H1 (cell line): ENCODE measurements at regions not wholly inside any gene's neighbourhood (a gene's known extent, or its start where the extent isn't known, plus 50 kb on each side); places are given as distances from the start of the nearest gene placed in this dataset.

ENCODE experiments used
- CEBPB ChIP-seq: IDR thresholded peaks from 2 replicates; pipeline ENCODE4 v1.6.1; 2012; ENCODE audit warnings: low read depth, low read length
- TBP ChIP-seq: IDR thresholded peaks from 2 replicates; pipeline ENCODE4 v1.6.1; 2011; ENCODE audit warnings: low read depth, low read length, improper control_type of control experiment
- TF ChIP-seq, protein P1 (sequence below): fragments of 300-600 bp; sonication (generic); IDR thresholded peaks from 2 replicates; pipeline ENCODE4 v1.7.1; 2012; ENCODE audit warnings: low read length, moderate library complexity, mild to moderate bottlenecking, inconsistent platforms; ENCODE audit not compliant: insufficient replicate concordance
- TF ChIP-seq, protein P2 (sequence below), 3 experiments: IDR thresholded peaks; 1 replicate in 2 of 3; 2 replicates in 1 of 3; pipeline versions ENCODE4 v1.5.1 to v1.6.1; 2011; ENCODE audit warnings: low read length in 3 of 3, mild to moderate bottlenecking in 3 of 3, inconsistent platforms in 2 of 3, low read depth in 1 of 3, moderate library complexity in 1 of 3; ENCODE audit not compliant: insufficient read depth in 1 of 3; ENCODE audit errors: control extremely low read depth in 1 of 3

DNA sequence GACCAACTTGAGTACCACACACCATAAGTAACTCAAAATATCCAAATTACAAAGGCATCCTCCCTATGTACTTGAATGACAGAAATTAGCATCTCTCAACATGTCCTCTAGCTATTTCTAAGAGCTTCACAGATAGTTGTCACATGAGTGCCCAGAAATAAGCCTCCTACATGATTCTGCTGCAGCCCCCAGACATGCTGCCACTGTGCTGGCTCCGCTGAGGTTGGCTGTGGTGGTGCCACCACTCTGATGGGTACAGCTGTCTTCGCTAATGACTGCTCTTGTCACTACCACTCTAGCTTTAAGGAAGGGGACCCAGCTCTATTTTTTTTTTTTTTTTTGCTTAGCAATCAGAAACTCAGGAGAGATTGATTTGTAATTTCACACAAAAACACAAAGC is 256.0 kb downstream of the GRXCR1 start (continued):
- TF ChIP-seq, protein P1, sequence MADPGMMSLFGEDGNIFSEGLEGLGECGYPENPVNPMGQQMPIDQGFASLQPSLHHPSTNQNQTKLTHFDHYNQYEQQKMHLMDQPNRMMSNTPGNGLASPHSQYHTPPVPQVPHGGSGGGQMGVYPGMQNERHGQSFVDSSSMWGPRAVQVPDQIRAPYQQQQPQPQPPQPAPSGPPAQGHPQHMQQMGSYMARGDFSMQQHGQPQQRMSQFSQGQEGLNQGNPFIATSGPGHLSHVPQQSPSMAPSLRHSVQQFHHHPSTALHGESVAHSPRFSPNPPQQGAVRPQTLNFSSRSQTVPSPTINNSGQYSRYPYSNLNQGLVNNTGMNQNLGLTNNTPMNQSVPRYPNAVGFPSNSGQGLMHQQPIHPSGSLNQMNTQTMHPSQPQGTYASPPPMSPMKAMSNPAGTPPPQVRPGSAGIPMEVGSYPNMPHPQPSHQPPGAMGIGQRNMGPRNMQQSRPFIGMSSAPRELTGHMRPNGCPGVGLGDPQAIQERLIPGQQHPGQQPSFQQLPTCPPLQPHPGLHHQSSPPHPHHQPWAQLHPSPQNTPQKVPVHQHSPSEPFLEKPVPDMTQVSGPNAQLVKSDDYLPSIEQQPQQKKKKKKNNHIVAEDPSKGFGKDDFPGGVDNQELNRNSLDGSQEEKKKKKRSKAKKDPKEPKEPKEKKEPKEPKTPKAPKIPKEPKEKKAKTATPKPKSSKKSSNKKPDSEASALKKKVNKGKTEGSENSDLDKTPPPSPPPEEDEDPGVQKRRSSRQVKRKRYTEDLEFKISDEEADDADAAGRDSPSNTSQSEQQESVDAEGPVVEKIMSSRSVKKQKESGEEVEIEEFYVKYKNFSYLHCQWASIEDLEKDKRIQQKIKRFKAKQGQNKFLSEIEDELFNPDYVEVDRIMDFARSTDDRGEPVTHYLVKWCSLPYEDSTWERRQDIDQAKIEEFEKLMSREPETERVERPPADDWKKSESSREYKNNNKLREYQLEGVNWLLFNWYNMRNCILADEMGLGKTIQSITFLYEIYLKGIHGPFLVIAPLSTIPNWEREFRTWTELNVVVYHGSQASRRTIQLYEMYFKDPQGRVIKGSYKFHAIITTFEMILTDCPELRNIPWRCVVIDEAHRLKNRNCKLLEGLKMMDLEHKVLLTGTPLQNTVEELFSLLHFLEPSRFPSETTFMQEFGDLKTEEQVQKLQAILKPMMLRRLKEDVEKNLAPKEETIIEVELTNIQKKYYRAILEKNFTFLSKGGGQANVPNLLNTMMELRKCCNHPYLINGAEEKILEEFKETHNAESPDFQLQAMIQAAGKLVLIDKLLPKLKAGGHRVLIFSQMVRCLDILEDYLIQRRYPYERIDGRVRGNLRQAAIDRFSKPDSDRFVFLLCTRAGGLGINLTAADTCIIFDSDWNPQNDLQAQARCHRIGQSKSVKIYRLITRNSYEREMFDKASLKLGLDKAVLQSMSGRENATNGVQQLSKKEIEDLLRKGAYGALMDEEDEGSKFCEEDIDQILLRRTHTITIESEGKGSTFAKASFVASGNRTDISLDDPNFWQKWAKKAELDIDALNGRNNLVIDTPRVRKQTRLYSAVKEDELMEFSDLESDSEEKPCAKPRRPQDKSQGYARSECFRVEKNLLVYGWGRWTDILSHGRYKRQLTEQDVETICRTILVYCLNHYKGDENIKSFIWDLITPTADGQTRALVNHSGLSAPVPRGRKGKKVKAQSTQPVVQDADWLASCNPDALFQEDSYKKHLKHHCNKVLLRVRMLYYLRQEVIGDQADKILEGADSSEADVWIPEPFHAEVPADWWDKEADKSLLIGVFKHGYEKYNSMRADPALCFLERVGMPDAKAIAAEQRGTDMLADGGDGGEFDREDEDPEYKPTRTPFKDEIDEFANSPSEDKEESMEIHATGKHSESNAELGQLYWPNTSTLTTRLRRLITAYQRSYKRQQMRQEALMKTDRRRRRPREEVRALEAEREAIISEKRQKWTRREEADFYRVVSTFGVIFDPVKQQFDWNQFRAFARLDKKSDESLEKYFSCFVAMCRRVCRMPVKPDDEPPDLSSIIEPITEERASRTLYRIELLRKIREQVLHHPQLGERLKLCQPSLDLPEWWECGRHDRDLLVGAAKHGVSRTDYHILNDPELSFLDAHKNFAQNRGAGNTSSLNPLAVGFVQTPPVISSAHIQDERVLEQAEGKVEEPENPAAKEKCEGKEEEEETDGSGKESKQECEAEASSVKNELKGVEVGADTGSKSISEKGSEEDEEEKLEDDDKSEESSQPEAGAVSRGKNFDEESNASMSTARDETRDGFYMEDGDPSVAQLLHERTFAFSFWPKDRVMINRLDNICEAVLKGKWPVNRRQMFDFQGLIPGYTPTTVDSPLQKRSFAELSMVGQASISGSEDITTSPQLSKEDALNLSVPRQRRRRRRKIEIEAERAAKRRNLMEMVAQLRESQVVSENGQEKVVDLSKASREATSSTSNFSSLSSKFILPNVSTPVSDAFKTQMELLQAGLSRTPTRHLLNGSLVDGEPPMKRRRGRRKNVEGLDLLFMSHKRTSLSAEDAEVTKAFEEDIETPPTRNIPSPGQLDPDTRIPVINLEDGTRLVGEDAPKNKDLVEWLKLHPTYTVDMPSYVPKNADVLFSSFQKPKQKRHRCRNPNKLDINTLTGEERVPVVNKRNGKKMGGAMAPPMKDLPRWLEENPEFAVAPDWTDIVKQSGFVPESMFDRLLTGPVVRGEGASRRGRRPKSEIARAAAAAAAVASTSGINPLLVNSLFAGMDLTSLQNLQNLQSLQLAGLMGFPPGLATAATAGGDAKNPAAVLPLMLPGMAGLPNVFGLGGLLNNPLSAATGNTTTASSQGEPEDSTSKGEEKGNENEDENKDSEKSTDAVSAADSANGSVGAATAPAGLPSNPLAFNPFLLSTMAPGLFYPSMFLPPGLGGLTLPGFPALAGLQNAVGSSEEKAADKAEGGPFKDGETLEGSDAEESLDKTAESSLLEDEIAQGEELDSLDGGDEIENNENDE, result no peak
- TF ChIP-seq, protein P2, sequence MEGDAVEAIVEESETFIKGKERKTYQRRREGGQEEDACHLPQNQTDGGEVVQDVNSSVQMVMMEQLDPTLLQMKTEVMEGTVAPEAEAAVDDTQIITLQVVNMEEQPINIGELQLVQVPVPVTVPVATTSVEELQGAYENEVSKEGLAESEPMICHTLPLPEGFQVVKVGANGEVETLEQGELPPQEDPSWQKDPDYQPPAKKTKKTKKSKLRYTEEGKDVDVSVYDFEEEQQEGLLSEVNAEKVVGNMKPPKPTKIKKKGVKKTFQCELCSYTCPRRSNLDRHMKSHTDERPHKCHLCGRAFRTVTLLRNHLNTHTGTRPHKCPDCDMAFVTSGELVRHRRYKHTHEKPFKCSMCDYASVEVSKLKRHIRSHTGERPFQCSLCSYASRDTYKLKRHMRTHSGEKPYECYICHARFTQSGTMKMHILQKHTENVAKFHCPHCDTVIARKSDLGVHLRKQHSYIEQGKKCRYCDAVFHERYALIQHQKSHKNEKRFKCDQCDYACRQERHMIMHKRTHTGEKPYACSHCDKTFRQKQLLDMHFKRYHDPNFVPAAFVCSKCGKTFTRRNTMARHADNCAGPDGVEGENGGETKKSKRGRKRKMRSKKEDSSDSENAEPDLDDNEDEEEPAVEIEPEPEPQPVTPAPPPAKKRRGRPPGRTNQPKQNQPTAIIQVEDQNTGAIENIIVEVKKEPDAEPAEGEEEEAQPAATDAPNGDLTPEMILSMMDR (IDR thresholded peaks at IDR 0.05; ENCODE audit: control extremely low read depth in 1 of 3, insufficient read depth in 1 of 3, low read depth in 1 of 3, low read length in 3 of 3), result no peak
- TF ChIP-seq CEBPB, result no peak
- no peak for TF ChIP-seq TBP
